K562 (cell line): ENCODE measurements at regions not wholly inside any gene's neighbourhood (a gene's known extent, or its start where the extent isn't known, plus 50 kb on each side); places are given as distances from the start of the nearest gene placed in this dataset.

Source experiments
- ATAC-seq: fragments of 200-7000 bp; cut with Tn5 transposase; 3 replicates; pipeline ENCODE4 v1.9.1; 2020; ENCODE audit warnings: moderate library complexity
- BruUV-seq: library from RNA; stranded (reverse); fragments of 400-500 nt; replicated peaks from 2 replicates; lab custom pipeline; 2021; lab: Mats Ljungman, UMichigan
- CTCF ChIA-PET: fragments of 300-600 bp; formaldehyde crosslinking; extraction: SDS; loops from one replicate; lab custom pipeline; 2021; ENCODE audit warnings: low intra/inter-chr PET ratio; lab: Yijun Ruan, JAX
- POLR2A ChIA-PET: fragments of 300-600, 350-650 bp; sonication (Branson Sonifier 250); formaldehyde crosslinking; extraction: SDS; loops from one replicate; lab custom pipeline; 2021; ENCODE audit warnings: antibody characterized with exemption, inconsistent platforms; lab: Yijun Ruan, JAX
- DNase-seq, 4 experiments: peaks; one replicate each; pipeline versions ENCODE4 v3.0.0 to v3.0.0-alpha.2; 2011 to 2018; ENCODE audit warnings: low spot score in 3 of 4, mixed read lengths in 3 of 4; ENCODE audit errors: extremely low read depth in 1 of 4
- FAIRE-seq: peaks from 2 replicates; lab custom pipeline; 2011; peaks lifted over from hg19 to GRCh38; lab: Jason Lieb, UNC
- H2AFZ ChIP-seq: 2 replicates; pipeline ENCODE4 v1.6.0; 2011; ENCODE audit warnings: low read depth, low read length, control low read depth, inconsistent platforms
- H3K27ac ChIP-seq: fragments of 200-600 bp; 3 replicates; pipeline ENCODE4 v1.8.0; 2011; ENCODE audit warnings: low read depth, mild to moderate bottlenecking, control low read depth, inconsistent platforms, low read length, moderate library complexity, mixed read lengths; ENCODE audit errors: extremely low read depth
- H3K27me3 ChIP-seq, 2 experiments: fragments of 300-600 bp in 1 of 2; 2 replicates in 1 of 2; 3 replicates in 1 of 2; pipeline versions ENCODE4 v1.6.0 to v1.8.0; 2011; ENCODE audit warnings: inconsistent platforms in 2 of 2, low read length in 2 of 2, mild to moderate bottlenecking in 1 of 2, mixed read lengths in 1 of 2, moderate library complexity in 1 of 2; ENCODE audit not compliant: control insufficient read depth in 2 of 2, insufficient read depth in 2 of 2
- H3K36me3 ChIP-seq: fragments of 300-600 bp; 3 replicates; pipeline ENCODE4 v1.8.0; 2011; ENCODE audit warnings: mild to moderate bottlenecking, low read length, inconsistent platforms; ENCODE audit not compliant: control insufficient read depth, insufficient read depth
- H3K4me1 ChIP-seq, 2 experiments: fragments of 200-600 bp in 1 of 2; replicated peaks in 1 of 2; 2 replicates in 1 of 2; 3 replicates in 1 of 2; pipeline versions ENCODE4 v1.5.1 to v1.8.0; 2011; ENCODE audit warnings: inconsistent platforms in 2 of 2, low read length in 2 of 2, mild to moderate bottlenecking in 1 of 2, mixed read lengths in 1 of 2, moderate library complexity in 1 of 2; ENCODE audit not compliant: control insufficient read depth in 2 of 2, insufficient read depth in 2 of 2
- H3K4me2 ChIP-seq: 2 replicates; pipeline ENCODE4 v1.6.1; 2011; ENCODE audit warnings: low read length, control low read depth, inconsistent platforms, mixed read lengths; ENCODE audit not compliant: insufficient read depth
- H3K4me3 ChIP-seq: fragments of 200-600 bp; sonication (generic), shearing (Covaris generic); 2 replicates; pipeline ENCODE4 v1.5.1; 2016; ENCODE audit warnings: control low read depth, inconsistent platforms
- H3K79me2 ChIP-seq: fragments of 200-600 bp; 3 replicates; pipeline ENCODE4 v1.8.0; 2011; ENCODE audit warnings: low read length, inconsistent platforms; ENCODE audit not compliant: control insufficient read depth, insufficient read depth
- H3K9ac ChIP-seq, 2 experiments: 2 replicates each; pipeline versions ENCODE4 v1.6.0 to v1.6.1; 2011; ENCODE audit warnings: low read depth in 2 of 2, low read length in 2 of 2, control low read depth in 1 of 2, inconsistent platforms in 1 of 2, mild to moderate bottlenecking in 1 of 2, mixed read lengths in 1 of 2; ENCODE audit not compliant: insufficient read depth in 1 of 2
- H3K9me1 ChIP-seq: one replicate; pipeline ENCODE4 v1.6.0; 2011; ENCODE audit warnings: inconsistent platforms, mild to moderate bottlenecking, low read length, moderate library complexity; ENCODE audit not compliant: control insufficient read depth, insufficient read depth
- H3K9me3 ChIP-seq: replicated peaks from 2 replicates; pipeline ENCODE4 v1.5.1; 2011; ENCODE audit warnings: low read depth, low read length, inconsistent platforms; ENCODE audit not compliant: control insufficient read depth, insufficient read depth
- H4K20me1 ChIP-seq: replicated peaks from 2 replicates; pipeline ENCODE4 v1.6.1; 2011; ENCODE audit warnings: low read length, inconsistent platforms, mixed read lengths; ENCODE audit not compliant: control insufficient read depth, insufficient read depth
- BACH1 ChIP-seq: fragments of 200-800 bp; sonication (Bioruptor generic); IDR thresholded peaks from 2 replicates; pipeline ENCODE4 v1.6.1; 2016; ENCODE audit warnings: missing genetic modification characterization, missing compliant biosample characterization
- EP400 ChIP-seq: fragments of 450-650 bp; IDR thresholded peaks from 2 replicates; pipeline ENCODE4 v1.6.1; 2017; ENCODE audit warnings: antibody characterized with exemption, mild to moderate bottlenecking, moderate library complexity
- ILK ChIP-seq: fragments of 450-650 bp; IDR thresholded peaks from 2 replicates; pipeline ENCODE4 v1.6.1; 2016; ENCODE audit warnings: missing genetic modification characterization, low read depth, mild to moderate bottlenecking, missing compliant biosample characterization, moderate library complexity, borderline replicate concordance
- STAT5A ChIP-seq: IDR thresholded peaks from 2 replicates; pipeline ENCODE4 v1.6.1; 2012; ENCODE audit warnings: low read length, inconsistent platforms, borderline replicate concordance
- ZNF143 ChIP-seq: sonication (generic); formaldehyde crosslinking; IDR thresholded peaks from 2 replicates; pipeline ENCODE4 v1.9.0; 2022; ENCODE audit warnings: mild to moderate bottlenecking, missing genetic modification reagents
- ZNF586 ChIP-seq: fragments of 450-650 bp; formaldehyde crosslinking; conservative IDR thresholded peaks from 2 replicates; pipeline ENCODE4 v1.4.0; 2020; ENCODE audit warnings: mild to moderate bottlenecking, moderate library complexity
- WGBS: fragments of 100-300 bp; shearing (Covaris generic); methylation state at CpG from one replicate; pipeline ENCODE4 v1.1.6; 2016; ENCODE audit warnings: low coverage, mixed read lengths; ENCODE audit not compliant: insufficient coverage; ENCODE audit errors: missing lambda C conversion rate; 5-methylcytosine and 5-hydroxymethylcytosine counted together
- in situ Hi-C: fragments of 300-500 bp; cut with MboI; formaldehyde crosslinking; loops from 4 replicates; pipeline ENCODE4 v1.15.0; 2018; ENCODE audit warnings: inconsistent platforms, mixed read lengths
- intact Hi-C: fragments of 100-400 bp; cut with micrococcal nuclease; formaldehyde crosslinking; loops from 2 replicates; pipeline ENCODE4 v1.14.2; 2022
- TF ChIP-seq, protein P1 (sequence below): sonication (generic); formaldehyde crosslinking; IDR thresholded peaks from 2 replicates; pipeline ENCODE4 v1.8.0; 2022; ENCODE audit warnings: missing genetic modification reagents, mild to moderate bottlenecking, borderline replicate concordance
- TF ChIP-seq, protein P2 (sequence below): fragments of 250-450 bp; sonication (Bioruptor Pico); IDR thresholded peaks from 2 replicates; pipeline ENCODE4 v1.9.0; 2021; ENCODE audit warnings: mild to moderate bottlenecking
- TF ChIP-seq, protein P3 (sequence below): fragments of 450-650 bp; IDR thresholded peaks from 2 replicates; pipeline ENCODE4 v1.6.1; 2017; ENCODE audit warnings: mild to moderate bottlenecking, moderate library complexity

- Histone ChIP-seq H3K4me2 (no peak overlapping the region), H3K79me2 (no peaks in the 10 kb centered on the region), H3K27ac (no peak overlapping the region), H2AFZ (no peak overlapping the region), H3K4me3 (no peak overlapping the region), H3K4me1 (no peaks in the 10 kb centered on the region; a peak in 1 of 5 replicates), H3K9me1 (no peaks in the 10 kb centered on the region), H3K9ac (no peak overlapping the region), H3K27me3 (peaks cover 40 to 44% of the 10 kb centered on the region in 2 experiments), H4K20me1 (no peaks in the 10 kb centered on the region), H3K36me3 (no peaks in the 10 kb centered on the region), H3K9me3 (no peaks in the 10 kb centered on the region)
- WGBS = 1% methylated on average over 11 of the region's 11 CpGs
- ChIA-PET CTCF (no interaction called here), POLR2A (interaction anchor here (1.0 to 2.8 kb wide), 3 partner anchors 9 to 159 kb away, joined by 3 to 8 read pairs (median 6); no protein-coding TSS in a partner anchor)
- no TSS peak for BruUV-seq
- FAIRE-seq (no peak), ATAC-seq (no peak), DNase-seq (no peak)
- intact Hi-C loops = no loop called here
- in situ Hi-C loops = no loop called here
- TF ChIP-seq, protein P1, sequence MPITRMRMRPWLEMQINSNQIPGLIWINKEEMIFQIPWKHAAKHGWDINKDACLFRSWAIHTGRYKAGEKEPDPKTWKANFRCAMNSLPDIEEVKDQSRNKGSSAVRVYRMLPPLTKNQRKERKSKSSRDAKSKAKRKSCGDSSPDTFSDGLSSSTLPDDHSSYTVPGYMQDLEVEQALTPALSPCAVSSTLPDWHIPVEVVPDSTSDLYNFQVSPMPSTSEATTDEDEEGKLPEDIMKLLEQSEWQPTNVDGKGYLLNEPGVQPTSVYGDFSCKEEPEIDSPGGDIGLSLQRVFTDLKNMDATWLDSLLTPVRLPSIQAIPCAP (CRISPR knock-in tag) = no peak
- TF ChIP-seq STAT5A (no peak), ZNF143 (no peak), ZNF586 (no peak), ILK (tag) (no peak), EP400 (no peak), BACH1 (tag) (no peak)
- TF ChIP-seq, protein P2, sequence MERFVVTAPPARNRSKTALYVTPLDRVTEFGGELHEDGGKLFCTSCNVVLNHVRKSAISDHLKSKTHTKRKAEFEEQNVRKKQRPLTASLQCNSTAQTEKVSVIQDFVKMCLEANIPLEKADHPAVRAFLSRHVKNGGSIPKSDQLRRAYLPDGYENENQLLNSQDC (CRISPR knock-in tag) = no peak
- TF ChIP-seq, protein P3, sequence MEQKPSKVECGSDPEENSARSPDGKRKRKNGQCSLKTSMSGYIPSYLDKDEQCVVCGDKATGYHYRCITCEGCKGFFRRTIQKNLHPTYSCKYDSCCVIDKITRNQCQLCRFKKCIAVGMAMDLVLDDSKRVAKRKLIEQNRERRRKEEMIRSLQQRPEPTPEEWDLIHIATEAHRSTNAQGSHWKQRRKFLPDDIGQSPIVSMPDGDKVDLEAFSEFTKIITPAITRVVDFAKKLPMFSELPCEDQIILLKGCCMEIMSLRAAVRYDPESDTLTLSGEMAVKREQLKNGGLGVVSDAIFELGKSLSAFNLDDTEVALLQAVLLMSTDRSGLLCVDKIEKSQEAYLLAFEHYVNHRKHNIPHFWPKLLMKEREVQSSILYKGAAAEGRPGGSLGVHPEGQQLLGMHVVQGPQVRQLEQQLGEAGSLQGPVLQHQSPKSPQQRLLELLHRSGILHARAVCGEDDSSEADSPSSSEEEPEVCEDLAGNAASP = no peak
These were observed 337.1 kb upstream of the KAZN start for GRCh38 chr1:14261395-14261794.
